Activated CD8-positive, alpha-beta T cell treated with anti-CD3 and anti-CD28 coated beads, Interleukin-2, amount 10 ng/mL, durations not matched to agents 7 days and 5 days (primary cell): ENCODE measurements at regions not wholly inside any gene's neighbourhood (a gene's known extent, or its start where the extent isn't known, plus 50 kb on each side); places are given as distances from the start of the nearest gene placed in this dataset.
A peak's percentile ranks its signal among the peaks of the same experiment; 100 is the strongest.
"Not testable (repeated sequence)": the region's sequence is repeated elsewhere in the genome, so short reads cannot be mapped to it uniquely, and the experiment has no call there.

Experiments used
- ATAC-seq: fragments of 150-1000 bp; cut with Tn5 transposase; one replicate; pipeline ENCODE4 v1.10.0; 2021; ENCODE audit warnings: moderate library complexity
- CTCF ChIA-PET: fragments of 350-600 bp; sonication (Branson Sonifier 250); formaldehyde crosslinking; loops from one replicate; lab custom pipeline; 2021; ENCODE audit warnings: antibody characterized with exemption; lab: Charles Lee
- POLR2A ChIA-PET: fragments of 350-600 bp; sonication (Branson Sonifier 250); formaldehyde crosslinking; loops from one replicate; lab custom pipeline; 2021; ENCODE audit warnings: antibody characterized with exemption; lab: Charles Lee
- DNase-seq: peaks from one replicate; pipeline ENCODE4 v3.0.0-alpha.2; 2020
- H3K27ac Mint-ChIP-seq: one replicate; pipeline ENCODE4 v1.8.0; 2021; ENCODE audit warnings: mild to moderate bottlenecking, mixed read lengths
- H3K27me3 Mint-ChIP-seq: one replicate; pipeline ENCODE4 v1.8.0; 2021; ENCODE audit warnings: low read depth, mixed read lengths
- H3K36me3 Mint-ChIP-seq: one replicate; pipeline ENCODE4 v1.8.0; 2021; ENCODE audit warnings: low read depth, mixed read lengths
- H3K4me1 Mint-ChIP-seq: one replicate; pipeline ENCODE4 v1.8.0; 2021; ENCODE audit warnings: low read depth, mixed read lengths
- H3K4me3 Mint-ChIP-seq: one replicate; pipeline ENCODE4 v1.8.0; 2021; ENCODE audit warnings: mild to moderate bottlenecking, mixed read lengths
- H3K9me3 Mint-ChIP-seq: one replicate; pipeline ENCODE4 v1.8.0; 2022; ENCODE audit warnings: mixed read lengths; ENCODE audit not compliant: insufficient read depth

- Mint-ChIP-seq H3K4me1 (no peaks in the 10 kb centered on the region), H3K27ac (no peak overlapping the region), H3K36me3 (no peaks in the 10 kb centered on the region), H3K27me3 (no peaks in the 10 kb centered on the region), H3K9me3 (no peaks in the 10 kb centered on the region), H3K4me3 (no peak overlapping the region)
- no peak for DNase-seq
- POLR2A ChIA-PET = no interaction called here
- no peak for ATAC-seq
- CTCF ChIA-PET = no interaction called here
Observed at GRCh38 chr4:143819029-143819428, 86.3 kb downstream of the GYPE start.

GRCh38 chr4:143817866-143818265, 87.5 kb downstream of the GYPE start:
- H3K4me1 Mint-ChIP-seq, H3K4me3 Mint-ChIP-seq, H3K27me3 Mint-ChIP-seq, H3K9me3 Mint-ChIP-seq, H3K27ac Mint-ChIP-seq, DNase-seq, CTCF ChIA-PET, H3K36me3 Mint-ChIP-seq, ATAC-seq, POLR2A ChIA-PET: not testable (repeated sequence)

- H3K27ac Mint-ChIP-seq, CTCF ChIA-PET, H3K27me3 Mint-ChIP-seq, ATAC-seq, POLR2A ChIA-PET, H3K4me3 Mint-ChIP-seq, H3K36me3 Mint-ChIP-seq, H3K4me1 Mint-ChIP-seq, DNase-seq, H3K9me3 Mint-ChIP-seq: not testable (repeated sequence)
Observed at GRCh38 chr4:143815375-143815774, 90.0 kb downstream of the GYPE start.

- H3K9me3 Mint-ChIP-seq, H3K27ac Mint-ChIP-seq, ATAC-seq, DNase-seq, CTCF ChIA-PET, H3K4me3 Mint-ChIP-seq, POLR2A ChIA-PET, H3K36me3 Mint-ChIP-seq, H3K27me3 Mint-ChIP-seq, H3K4me1 Mint-ChIP-seq: not testable (repeated sequence)
Observed at GRCh38 chr4:143813431-143814154, 91.8 kb downstream of the GYPE start.

GRCh38 chr4:143791693-143792092, 91.2 kb upstream of the FREM3 start:
- CTCF ChIA-PET, H3K36me3 Mint-ChIP-seq, POLR2A ChIA-PET, H3K4me1 Mint-ChIP-seq, ATAC-seq, H3K4me3 Mint-ChIP-seq, DNase-seq, H3K9me3 Mint-ChIP-seq, H3K27ac Mint-ChIP-seq, H3K27me3 Mint-ChIP-seq: not testable (repeated sequence)

- CTCF ChIA-PET = not testable (repeated sequence)
Observed at GRCh38 chr4:143790425-143790824, 90.0 kb upstream of the FREM3 start.

GRCh38 chr4:143789618-143790017, 89.1 kb upstream of the FREM3 start:
- CTCF ChIA-PET = interaction anchor here (1.1 kb wide), 1 partner anchor 15 kb away, joined by 3 read pairs; no protein-coding TSS in a partner anchor
- DNase-seq, H3K4me3 Mint-ChIP-seq, POLR2A ChIA-PET, H3K9me3 Mint-ChIP-seq, H3K36me3 Mint-ChIP-seq, H3K27ac Mint-ChIP-seq, H3K4me1 Mint-ChIP-seq, H3K27me3 Mint-ChIP-seq, ATAC-seq: not testable (repeated sequence)

More at GRCh38 chr4:143790425-143790824, 90.0 kb upstream of the FREM3 start:
- POLR2A ChIA-PET, H3K4me1 Mint-ChIP-seq, H3K4me3 Mint-ChIP-seq, H3K27me3 Mint-ChIP-seq, H3K9me3 Mint-ChIP-seq, H3K27ac Mint-ChIP-seq, ATAC-seq, DNase-seq, H3K36me3 Mint-ChIP-seq: not testable (repeated sequence)

- POLR2A ChIA-PET = no interaction called here
- Mint-ChIP-seq H3K4me3 (no peak overlapping the region), H3K4me1 (no peaks in the 10 kb centered on the region), H3K27ac (no peak overlapping the region), H3K27me3 (peaks cover 2% of the 10 kb centered on the region), H3K36me3 (no peaks in the 10 kb centered on the region), H3K9me3 (no peaks in the 10 kb centered on the region)
- no peak for DNase-seq
- CTCF ChIA-PET = no interaction called here
- no peak for ATAC-seq
Observed at GRCh38 chr4:143784567-143784966, 84.1 kb upstream of the FREM3 start.

- H3K27me3 Mint-ChIP-seq = no peaks in the 10 kb centered on the region
- DNase-seq (no peak), ATAC-seq (no peak)
- no peak overlapping the region for H3K4me3 Mint-ChIP-seq
- ChIA-PET CTCF (interaction anchor here (1.1 kb wide), 1 partner anchor 9 kb away, joined by 3 read pairs; no protein-coding TSS in a partner anchor), POLR2A (no interaction called here)
- no peaks in the 10 kb centered on the region for H3K36me3 Mint-ChIP-seq
- H3K27ac Mint-ChIP-seq = no peak overlapping the region
- H3K9me3 Mint-ChIP-seq = no peaks in the 10 kb centered on the region
- H3K4me1 Mint-ChIP-seq = no peaks in the 10 kb centered on the region
Observed at GRCh38 chr4:143782521-143782920, 82.0 kb upstream of the FREM3 start.

- Mint-ChIP-seq H3K27me3 (peaks cover 12% of the 10 kb centered on the region), H3K27ac (no peak overlapping the region), H3K36me3 (no peaks in the 10 kb centered on the region), H3K4me3 (no peak overlapping the region), H3K9me3 (no peaks in the 10 kb centered on the region), H3K4me1 (no peaks in the 10 kb centered on the region)
- ATAC-seq = peak; percentile 87
- POLR2A ChIA-PET = no interaction called here
- CTCF ChIA-PET = interaction anchor here (0.7 to 1.8 kb wide), 4 partner anchors 8 to 15 kb away, joined by 3 to 7 read pairs (median 3); no protein-coding TSS in a partner anchor
- peak; percentile 60 for DNase-seq
Observed at GRCh38 chr4:143773998-143774895, 73.8 kb upstream of the FREM3 start.

GRCh38 chr4:143771269-143771668, 70.8 kb upstream of the FREM3 start:
- Mint-ChIP-seq H3K4me3 (no peak overlapping the region), H3K27ac (no peak overlapping the region), H3K9me3 (no peaks in the 10 kb centered on the region), H3K4me1 (no peaks in the 10 kb centered on the region), H3K36me3 (no peaks in the 10 kb centered on the region), H3K27me3 (peaks cover 12% of the 10 kb centered on the region)
- ATAC-seq (no peak), DNase-seq (no peak)
- ChIA-PET POLR2A (no interaction called here), CTCF (no interaction called here)

GRCh38 chr4:143768007-143768591, 67.6 kb upstream of the FREM3 start:
- ChIA-PET POLR2A (no interaction called here), CTCF (no interaction called here)
- DNase-seq (no peak), ATAC-seq (no peak)
- no peak overlapping the region for H3K27ac Mint-ChIP-seq
- H3K36me3 Mint-ChIP-seq = no peaks in the 10 kb centered on the region
- H3K27me3 Mint-ChIP-seq = peaks cover 12% of the 10 kb centered on the region
- H3K4me1 Mint-ChIP-seq = no peaks in the 10 kb centered on the region
- no peaks in the 10 kb centered on the region for H3K9me3 Mint-ChIP-seq
- no peak overlapping the region for H3K4me3 Mint-ChIP-seq
